ENCODE measurements at regions not wholly inside any gene's neighbourhood (a gene's known extent, or its start where the extent isn't known, plus 50 kb on each side); places are given as distances from the start of the nearest gene placed in this dataset.

GRCh38 chr12:92438641-92439419 is 264.0 kb upstream of the PLEKHG7 start:
- Mint-ChIP-seq H3K27ac (no peak overlapping the region), H3K36me3 (ENCODE audit: low read depth) (no peaks in the 10 kb centered on the region), H3K4me3 (no peak overlapping the region), H3K27me3 (no peaks in the 10 kb centered on the region), H3K9me3 (peaks cover 2% of the 10 kb centered on the region), H3K4me1 (ENCODE audit: low read depth) (peaks cover 49% of the 10 kb centered on the region)
- no peak for DNase-seq

GRCh38 chr12:92437452-92437851 is 265.3 kb upstream of the PLEKHG7 start:
- no peaks in the 10 kb centered on the region for H3K36me3 Mint-ChIP-seq (ENCODE audit: low read depth)
- peaks cover 45% of the 10 kb centered on the region for H3K4me1 Mint-ChIP-seq (ENCODE audit: low read depth)
- peaks cover 2% of the 10 kb centered on the region for H3K9me3 Mint-ChIP-seq
- DNase-seq, result no peak
- H3K27me3 Mint-ChIP-seq, result no peaks in the 10 kb centered on the region
- H3K27ac Mint-ChIP-seq, result peak overlapping the region; percentile 14
- no peak overlapping the region for H3K4me3 Mint-ChIP-seq

GRCh38 chr12:92436856-92437255 is 265.9 kb upstream of the PLEKHG7 start:
- H3K4me1 Mint-ChIP-seq (ENCODE audit: low read depth), result peaks cover 50% of the 10 kb centered on the region
- DNase-seq, result no peak
- H3K27ac Mint-ChIP-seq, result no peak overlapping the region
- peaks cover 2% of the 10 kb centered on the region for H3K9me3 Mint-ChIP-seq
- H3K27me3 Mint-ChIP-seq, result no peaks in the 10 kb centered on the region
- no peaks in the 10 kb centered on the region for H3K36me3 Mint-ChIP-seq (ENCODE audit: low read depth)
- H3K4me3 Mint-ChIP-seq, result no peak overlapping the region

GRCh38 chr12:92434607-92435025 is 268.2 kb upstream of the PLEKHG7 start:
- no peak overlapping the region for H3K4me3 Mint-ChIP-seq
- peaks cover 2% of the 10 kb centered on the region for H3K9me3 Mint-ChIP-seq
- H3K4me1 Mint-ChIP-seq (ENCODE audit: low read depth), result peaks cover 50% of the 10 kb centered on the region
- DNase-seq, result no peak
- H3K27ac Mint-ChIP-seq, result no peak overlapping the region
- H3K27me3 Mint-ChIP-seq, result no peaks in the 10 kb centered on the region
- H3K36me3 Mint-ChIP-seq (ENCODE audit: low read depth), result no peaks in the 10 kb centered on the region

GRCh38 chr12:92432724-92433441 is 269.9 kb upstream of the PLEKHG7 start:
- DNase-seq, result no peak
- H3K4me3 Mint-ChIP-seq, result peak overlapping the region; percentile 2
- no peaks in the 10 kb centered on the region for H3K36me3 Mint-ChIP-seq (ENCODE audit: low read depth)

GRCh38 chr12:92431146-92431545 is 271.6 kb upstream of the PLEKHG7 start:
- Mint-ChIP-seq H3K27ac (no peak overlapping the region), H3K36me3 (ENCODE audit: low read depth) (no peaks in the 10 kb centered on the region), H3K9me3 (peaks cover under 1% of the 10 kb centered on the region), H3K27me3 (no peaks in the 10 kb centered on the region), H3K4me3 (no peak overlapping the region), H3K4me1 (ENCODE audit: low read depth) (peaks cover 44% of the 10 kb centered on the region)
- no peak for DNase-seq

More at GRCh38 chr12:92432724-92433441, 269.9 kb upstream of the PLEKHG7 start:
- H3K27ac Mint-ChIP-seq, result peak overlapping the region; percentile 82
- H3K4me1 Mint-ChIP-seq (ENCODE audit: low read depth), result peaks cover 48% of the 10 kb centered on the region
- no peaks in the 10 kb centered on the region for H3K27me3 Mint-ChIP-seq
- H3K9me3 Mint-ChIP-seq, result peaks cover 2% of the 10 kb centered on the region

GRCh38 chr12:92426332-92426731 is 276.5 kb upstream of the PLEKHG7 start:
- Mint-ChIP-seq H3K9me3 (no peaks in the 10 kb centered on the region), H3K4me3 (no peak overlapping the region), H3K27ac (no peak overlapping the region), H3K4me1 (ENCODE audit: low read depth) (peaks cover 41% of the 10 kb centered on the region), H3K36me3 (ENCODE audit: low read depth) (no peaks in the 10 kb centered on the region), H3K27me3 (no peaks in the 10 kb centered on the region)
- DNase-seq, result no peak

- peaks cover 43% of the 10 kb centered on the region for H3K4me1 Mint-ChIP-seq (ENCODE audit: low read depth)
Measured at GRCh38 chr12:92425165-92425564, 277.6 kb upstream of the PLEKHG7 start.

GRCh38 chr12:92424338-92424737 is 278.5 kb upstream of the PLEKHG7 start:
- Mint-ChIP-seq H3K4me1 (ENCODE audit: low read depth) (peaks cover 44% of the 10 kb centered on the region), H3K9me3 (no peaks in the 10 kb centered on the region), H3K27me3 (no peaks in the 10 kb centered on the region), H3K27ac (no peak overlapping the region), H3K36me3 (ENCODE audit: low read depth) (no peaks in the 10 kb centered on the region), H3K4me3 (no peak overlapping the region)
- DNase-seq, result no peak

More at GRCh38 chr12:92425165-92425564, 277.6 kb upstream of the PLEKHG7 start:
- Mint-ChIP-seq H3K36me3 (ENCODE audit: low read depth) (no peaks in the 10 kb centered on the region), H3K27me3 (no peaks in the 10 kb centered on the region), H3K9me3 (no peaks in the 10 kb centered on the region), H3K27ac (no peak overlapping the region), H3K4me3 (no peak overlapping the region)
- no peak for DNase-seq

- Mint-ChIP-seq H3K27me3 (no peaks in the 10 kb centered on the region), H3K27ac (no peak overlapping the region), H3K36me3 (ENCODE audit: low read depth) (no peaks in the 10 kb centered on the region), H3K9me3 (no peaks in the 10 kb centered on the region), H3K4me3 (no peak overlapping the region), H3K4me1 (ENCODE audit: low read depth) (peaks cover 44% of the 10 kb centered on the region)
- DNase-seq, result no peak
Measured at GRCh38 chr12:92421701-92422100, 276.1 kb upstream of the BTG1 start.

GRCh38 chr12:92421042-92421441 is 275.4 kb upstream of the BTG1 start:
- Mint-ChIP-seq H3K36me3 (ENCODE audit: low read depth) (no peaks in the 10 kb centered on the region), H3K4me1 (ENCODE audit: low read depth) (peaks cover 46% of the 10 kb centered on the region), H3K27ac (no peak overlapping the region), H3K27me3 (no peaks in the 10 kb centered on the region), H3K9me3 (no peaks in the 10 kb centered on the region), H3K4me3 (no peak overlapping the region)
- no peak for DNase-seq

- Mint-ChIP-seq H3K9me3 (no peaks in the 10 kb centered on the region), H3K27ac (no peak overlapping the region), H3K27me3 (no peaks in the 10 kb centered on the region), H3K36me3 (ENCODE audit: low read depth) (no peaks in the 10 kb centered on the region), H3K4me3 (no peak overlapping the region), H3K4me1 (ENCODE audit: low read depth) (peaks cover 44% of the 10 kb centered on the region)
- no peak for DNase-seq
Measured at GRCh38 chr12:92419201-92419600, 273.6 kb upstream of the BTG1 start.

GRCh38 chr12:92418381-92418780 is 272.7 kb upstream of the BTG1 start:
- H3K27ac Mint-ChIP-seq, result no peak overlapping the region
- no peaks in the 10 kb centered on the region for H3K27me3 Mint-ChIP-seq
- no peaks in the 10 kb centered on the region for H3K36me3 Mint-ChIP-seq (ENCODE audit: low read depth)
- H3K4me3 Mint-ChIP-seq, result no peak overlapping the region
- H3K4me1 Mint-ChIP-seq (ENCODE audit: low read depth), result peaks cover 38% of the 10 kb centered on the region
- no peaks in the 10 kb centered on the region for H3K9me3 Mint-ChIP-seq
- no peak for DNase-seq

GRCh38 chr12:92417373-92417772 is 271.7 kb upstream of the BTG1 start:
- Mint-ChIP-seq H3K9me3 (no peaks in the 10 kb centered on the region), H3K4me3 (no peak overlapping the region), H3K36me3 (ENCODE audit: low read depth) (no peaks in the 10 kb centered on the region), H3K4me1 (ENCODE audit: low read depth) (peaks cover 32% of the 10 kb centered on the region), H3K27ac (no peak overlapping the region), H3K27me3 (no peaks in the 10 kb centered on the region)
- DNase-seq, result no peak

GRCh38 chr12:92416385-92416812 is 270.8 kb upstream of the BTG1 start:
- H3K27ac Mint-ChIP-seq, result no peak overlapping the region
- DNase-seq, result no peak
- H3K9me3 Mint-ChIP-seq, result no peaks in the 10 kb centered on the region
- no peak overlapping the region for H3K4me3 Mint-ChIP-seq
- H3K27me3 Mint-ChIP-seq, result no peaks in the 10 kb centered on the region
- peaks cover 30% of the 10 kb centered on the region for H3K4me1 Mint-ChIP-seq (ENCODE audit: low read depth)
- no peaks in the 10 kb centered on the region for H3K36me3 Mint-ChIP-seq (ENCODE audit: low read depth)

All from activated T-cell treated with anti-CD3 and anti-CD28 coated beads, Interleukin-2, amount 50 U/mL, for 24 hours (primary cell).